Glutamatergic neuron (in vitro differentiated cells): ENCODE measurements at regions not wholly inside any gene's neighbourhood (a gene's known extent, or its start where the extent isn't known, plus 50 kb on each side); places are given as distances from the start of the nearest gene placed in this dataset.

Experiments
- DNase-seq: peaks from one replicate; pipeline ENCODE4 v3.0.0; 2022
- H3K27ac Mint-ChIP-seq: one replicate; pipeline ENCODE4 v1.8.0; 2020; ENCODE audit warnings: mild to moderate bottlenecking, mixed read lengths, inconsistent platforms; ENCODE audit not compliant: unreplicated experiment
- H3K27me3 Mint-ChIP-seq: one replicate; pipeline ENCODE4 v1.8.0; 2020; ENCODE audit warnings: mild to moderate bottlenecking, moderate library complexity, mixed read lengths, inconsistent platforms; ENCODE audit not compliant: unreplicated experiment
- H3K36me3 Mint-ChIP-seq: one replicate; pipeline ENCODE4 v1.8.0; 2020; ENCODE audit warnings: mild to moderate bottlenecking, mixed read lengths, inconsistent platforms; ENCODE audit not compliant: unreplicated experiment
- H3K4me1 Mint-ChIP-seq: one replicate; pipeline ENCODE4 v1.8.0; 2020; ENCODE audit warnings: mild to moderate bottlenecking, low read depth, mixed read lengths, inconsistent platforms; ENCODE audit not compliant: unreplicated experiment
- H3K4me3 Mint-ChIP-seq: one replicate; pipeline ENCODE4 v1.8.0; 2020; ENCODE audit warnings: mild to moderate bottlenecking, mixed read lengths, inconsistent platforms; ENCODE audit not compliant: unreplicated experiment
- H3K9me3 Mint-ChIP-seq: one replicate; pipeline ENCODE4 v1.8.0; 2020; ENCODE audit warnings: mild to moderate bottlenecking, moderate library complexity, mixed read lengths, inconsistent platforms; ENCODE audit not compliant: unreplicated experiment
- TF ChIP-seq, protein P1 (sequence below): fragments of 200-600 bp; sonication (generic); IDR thresholded peaks from one replicate; pipeline ENCODE4 v1.5.0; 2021; ENCODE audit not compliant: partially characterized antibody, unreplicated experiment

DNA sequence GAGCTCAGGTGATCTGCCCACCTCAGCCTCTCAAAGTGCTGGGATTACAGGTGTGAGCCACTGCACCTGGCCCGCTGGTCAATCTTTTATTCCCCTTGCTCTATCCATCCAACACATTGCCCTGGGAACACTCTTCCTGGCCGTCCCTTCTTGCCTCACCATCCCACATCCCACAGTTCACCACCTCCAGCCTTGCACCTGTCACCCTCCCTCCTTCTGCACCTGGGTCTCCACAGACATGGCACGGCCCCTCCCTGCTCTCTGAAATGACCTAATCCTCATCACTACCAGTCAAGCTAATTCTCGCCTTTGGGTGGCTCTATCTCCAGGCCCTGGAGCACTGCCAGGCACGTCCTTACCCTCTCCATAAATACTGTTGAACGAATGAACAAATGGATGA, 116.9 kb upstream of the TEX51 start:
- Mint-ChIP-seq H3K9me3 (peaks cover 4% of the 10 kb centered on the region), H3K36me3 (no peaks in the 10 kb centered on the region), H3K4me3 (no peak overlapping the region), H3K4me1 (peaks cover 8% of the 10 kb centered on the region), H3K27ac (no peak overlapping the region), H3K27me3 (peaks cover 11% of the 10 kb centered on the region)
- TF ChIP-seq, protein P1, sequence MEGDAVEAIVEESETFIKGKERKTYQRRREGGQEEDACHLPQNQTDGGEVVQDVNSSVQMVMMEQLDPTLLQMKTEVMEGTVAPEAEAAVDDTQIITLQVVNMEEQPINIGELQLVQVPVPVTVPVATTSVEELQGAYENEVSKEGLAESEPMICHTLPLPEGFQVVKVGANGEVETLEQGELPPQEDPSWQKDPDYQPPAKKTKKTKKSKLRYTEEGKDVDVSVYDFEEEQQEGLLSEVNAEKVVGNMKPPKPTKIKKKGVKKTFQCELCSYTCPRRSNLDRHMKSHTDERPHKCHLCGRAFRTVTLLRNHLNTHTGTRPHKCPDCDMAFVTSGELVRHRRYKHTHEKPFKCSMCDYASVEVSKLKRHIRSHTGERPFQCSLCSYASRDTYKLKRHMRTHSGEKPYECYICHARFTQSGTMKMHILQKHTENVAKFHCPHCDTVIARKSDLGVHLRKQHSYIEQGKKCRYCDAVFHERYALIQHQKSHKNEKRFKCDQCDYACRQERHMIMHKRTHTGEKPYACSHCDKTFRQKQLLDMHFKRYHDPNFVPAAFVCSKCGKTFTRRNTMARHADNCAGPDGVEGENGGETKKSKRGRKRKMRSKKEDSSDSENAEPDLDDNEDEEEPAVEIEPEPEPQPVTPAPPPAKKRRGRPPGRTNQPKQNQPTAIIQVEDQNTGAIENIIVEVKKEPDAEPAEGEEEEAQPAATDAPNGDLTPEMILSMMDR, result no peak
- no peak for DNase-seq

DNA sequence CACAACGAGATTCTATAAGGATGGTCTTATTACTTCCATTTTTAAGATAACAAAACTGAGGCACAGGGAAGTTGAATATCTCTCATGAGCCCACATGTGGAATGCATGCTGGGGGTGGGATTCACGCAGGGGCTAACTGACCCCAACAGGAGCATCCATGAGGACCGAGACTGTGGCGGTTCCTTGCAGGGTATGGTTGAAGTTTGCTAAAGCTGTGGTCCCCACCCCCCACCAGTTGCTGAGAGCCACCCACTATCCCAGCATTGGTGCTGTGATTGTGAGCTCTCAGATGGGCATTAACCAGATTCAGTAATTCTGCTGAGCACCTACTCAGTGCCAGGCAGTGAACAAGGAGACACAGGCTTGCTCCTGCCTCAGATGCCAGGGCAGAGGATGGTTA, 116.0 kb upstream of the TEX51 start:
- H3K4me3 Mint-ChIP-seq, result no peak overlapping the region
- H3K27me3 Mint-ChIP-seq, result peaks cover 7% of the 10 kb centered on the region
- peaks cover 4% of the 10 kb centered on the region for H3K9me3 Mint-ChIP-seq
- no peak for DNase-seq
- H3K4me1 Mint-ChIP-seq, result peaks cover 8% of the 10 kb centered on the region
- no peak overlapping the region for H3K27ac Mint-ChIP-seq
- H3K36me3 Mint-ChIP-seq, result no peaks in the 10 kb centered on the region
- TF ChIP-seq, protein P1, result no peak

DNA sequence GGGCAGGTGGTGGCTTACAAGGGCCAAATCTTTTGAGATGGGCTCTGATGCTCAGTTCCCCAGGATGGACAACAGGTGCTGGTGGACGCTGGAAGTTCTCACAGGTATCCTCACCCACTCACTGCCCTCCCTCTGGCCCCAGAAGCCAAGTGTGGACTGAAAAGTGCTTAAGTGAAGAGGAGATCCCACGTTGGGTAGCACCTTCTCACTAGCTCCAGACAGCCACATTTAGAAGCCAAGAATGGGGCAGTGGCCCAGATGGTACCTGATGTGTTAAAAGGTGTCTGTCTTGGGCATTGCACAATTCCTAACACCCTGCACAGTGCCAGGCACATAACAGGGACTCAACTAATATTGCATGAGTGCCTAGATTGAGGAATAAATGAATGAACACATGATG, 115.3 kb upstream of the TEX51 start:
- Mint-ChIP-seq H3K27me3 (peaks cover 7% of the 10 kb centered on the region), H3K4me1 (peaks cover 8% of the 10 kb centered on the region), H3K36me3 (no peaks in the 10 kb centered on the region), H3K4me3 (no peak overlapping the region), H3K9me3 (peaks cover 4% of the 10 kb centered on the region), H3K27ac (no peak overlapping the region)
- TF ChIP-seq, protein P1, result no peak
- no peak for DNase-seq

DNA sequence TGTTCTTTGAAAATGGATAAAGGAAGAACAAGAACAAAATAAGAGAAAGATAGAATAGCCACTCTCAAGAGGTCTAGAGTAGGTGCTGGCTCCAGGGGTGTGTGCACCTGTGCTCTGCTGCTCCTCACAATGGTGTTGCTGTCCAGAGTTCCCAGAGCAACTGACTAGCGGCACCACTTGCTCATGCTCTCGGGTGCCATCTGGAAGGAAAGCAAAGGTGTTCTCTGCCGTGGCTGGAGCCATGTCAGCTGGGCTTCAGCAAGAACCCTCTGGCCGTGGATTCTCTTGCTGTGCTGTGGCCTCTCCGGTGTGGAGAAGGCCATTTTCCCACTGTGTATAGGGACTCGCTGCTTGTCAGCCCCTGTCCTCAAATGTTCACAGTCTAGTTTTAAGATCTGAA, 114.6 kb upstream of the TEX51 start:
- H3K4me1 Mint-ChIP-seq, result peaks cover 7% of the 10 kb centered on the region
- H3K4me3 Mint-ChIP-seq, result no peak overlapping the region
- H3K27ac Mint-ChIP-seq, result peak overlapping the region; percentile 16
- TF ChIP-seq, protein P1, result no peak
- peaks cover 7% of the 10 kb centered on the region for H3K27me3 Mint-ChIP-seq
- H3K36me3 Mint-ChIP-seq, result no peaks in the 10 kb centered on the region
- no peak for DNase-seq
- H3K9me3 Mint-ChIP-seq, result peaks cover 4% of the 10 kb centered on the region

DNA sequence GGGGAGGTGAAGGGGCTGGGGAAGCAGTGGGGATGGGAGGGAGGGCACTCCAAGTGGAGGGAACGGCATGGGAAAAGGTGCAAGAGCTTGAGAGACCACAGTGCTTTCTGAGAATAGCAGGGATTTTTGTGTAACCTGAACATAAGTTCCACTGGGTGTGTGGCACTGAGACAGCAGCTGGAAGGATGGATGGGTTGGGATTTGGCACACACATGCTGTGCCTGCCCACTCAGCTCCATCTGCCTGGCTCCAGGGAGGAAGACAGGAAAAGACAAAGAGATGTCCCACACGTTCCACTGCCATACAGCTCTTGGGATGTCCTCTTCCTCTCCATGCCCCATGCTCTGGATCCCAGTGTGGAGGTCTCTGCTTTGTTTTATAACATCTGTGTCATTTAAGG, 114.1 kb upstream of the TEX51 start:
- peaks cover 7% of the 10 kb centered on the region for H3K4me1 Mint-ChIP-seq
- DNase-seq, result no peak

More for the DNA sequence above, 114.1 kb upstream of the TEX51 start:
- no peak overlapping the region for H3K4me3 Mint-ChIP-seq
- H3K36me3 Mint-ChIP-seq, result no peaks in the 10 kb centered on the region
- H3K9me3 Mint-ChIP-seq, result peaks cover 4% of the 10 kb centered on the region
- H3K27me3 Mint-ChIP-seq, result peaks cover 6% of the 10 kb centered on the region
- TF ChIP-seq, protein P1, result no peak
- H3K27ac Mint-ChIP-seq, result no peak overlapping the region
